ENCODE measurements at regions not wholly inside any gene's neighbourhood (a gene's known extent, or its start where the extent isn't known, plus 50 kb on each side); places are given as distances from the start of the nearest gene placed in this dataset.
"Not testable (repeated sequence)": the region's sequence is repeated elsewhere in the genome, so short reads cannot be mapped to it uniquely, and the experiment has no call there.

- no peak for DNase-seq (ENCODE audit: low spot score)
Observed at GRCh38 chr22:25281675-25282345, 62.4 kb downstream of the CRYBB2 start.

- peak; percentile 20 for DNase-seq (ENCODE audit: low spot score)
Observed at GRCh38 chr22:25282346-25282670, 62.9 kb downstream of the CRYBB2 start.

DNA sequence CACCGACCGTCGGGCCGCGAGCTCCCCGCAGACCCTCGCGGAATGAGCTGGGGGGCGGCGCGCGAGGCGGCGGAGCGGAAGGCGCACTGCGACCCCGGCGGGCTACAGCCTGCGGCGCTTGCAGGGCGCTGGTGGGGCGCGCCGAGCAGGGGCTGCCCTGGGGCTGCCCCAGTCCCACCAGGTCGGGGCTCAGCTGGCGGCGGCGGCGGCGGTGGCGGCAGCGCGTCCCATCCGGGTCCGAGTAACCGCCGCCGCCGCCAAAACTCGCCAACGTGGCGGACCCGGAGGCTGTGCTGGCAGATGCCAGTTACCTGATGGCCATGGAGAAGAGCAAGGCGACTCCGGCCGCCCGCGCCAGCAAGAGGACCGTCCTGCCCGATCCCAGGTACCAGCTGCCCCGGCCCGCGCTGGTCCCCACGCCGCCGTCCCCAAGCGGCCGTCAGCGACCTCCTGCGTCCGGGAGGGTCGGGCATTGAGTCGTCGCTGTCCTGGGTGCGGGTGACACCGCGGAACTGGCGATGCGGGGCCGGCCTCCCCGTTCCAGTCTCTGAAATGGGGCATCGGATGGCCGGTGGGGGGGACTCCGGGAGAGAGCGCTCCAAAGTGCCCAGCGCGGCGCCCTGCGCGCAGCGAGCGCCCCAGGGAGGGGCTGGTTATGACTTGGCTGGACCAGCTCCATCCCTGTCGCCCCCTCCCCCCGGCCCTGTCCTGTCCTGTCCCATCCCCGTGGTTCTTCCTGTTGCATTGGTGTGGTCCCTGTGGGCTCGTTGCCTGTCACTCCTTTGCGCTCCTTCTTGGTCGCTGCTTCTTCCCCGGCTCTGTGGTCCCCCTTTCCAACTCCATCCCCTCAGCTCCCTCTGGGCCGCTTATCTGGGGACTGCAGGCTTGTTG lies 63.5 kb downstream of the CRYBB2 start:
- peak; percentile 17 for DNase-seq (ENCODE audit: low spot score)

GRCh38 chr22:25288481-25288880 lies 69.0 kb downstream of the CRYBB2 start:
- not testable (repeated sequence) for DNase-seq (ENCODE audit: low spot score)

GRCh38 chr22:25301912-25302311 lies 82.5 kb downstream of the CRYBB2 start:
- not testable (repeated sequence) for DNase-seq (ENCODE audit: low spot score)

GRCh38 chr22:25309586-25309985 lies 90.1 kb downstream of the CRYBB2 start:
- DNase-seq (ENCODE audit: low spot score), result not testable (repeated sequence)

GRCh38 chr22:25311924-25312323 lies 92.5 kb downstream of the CRYBB2 start:
- not testable (repeated sequence) for DNase-seq (ENCODE audit: low spot score)

DNA sequence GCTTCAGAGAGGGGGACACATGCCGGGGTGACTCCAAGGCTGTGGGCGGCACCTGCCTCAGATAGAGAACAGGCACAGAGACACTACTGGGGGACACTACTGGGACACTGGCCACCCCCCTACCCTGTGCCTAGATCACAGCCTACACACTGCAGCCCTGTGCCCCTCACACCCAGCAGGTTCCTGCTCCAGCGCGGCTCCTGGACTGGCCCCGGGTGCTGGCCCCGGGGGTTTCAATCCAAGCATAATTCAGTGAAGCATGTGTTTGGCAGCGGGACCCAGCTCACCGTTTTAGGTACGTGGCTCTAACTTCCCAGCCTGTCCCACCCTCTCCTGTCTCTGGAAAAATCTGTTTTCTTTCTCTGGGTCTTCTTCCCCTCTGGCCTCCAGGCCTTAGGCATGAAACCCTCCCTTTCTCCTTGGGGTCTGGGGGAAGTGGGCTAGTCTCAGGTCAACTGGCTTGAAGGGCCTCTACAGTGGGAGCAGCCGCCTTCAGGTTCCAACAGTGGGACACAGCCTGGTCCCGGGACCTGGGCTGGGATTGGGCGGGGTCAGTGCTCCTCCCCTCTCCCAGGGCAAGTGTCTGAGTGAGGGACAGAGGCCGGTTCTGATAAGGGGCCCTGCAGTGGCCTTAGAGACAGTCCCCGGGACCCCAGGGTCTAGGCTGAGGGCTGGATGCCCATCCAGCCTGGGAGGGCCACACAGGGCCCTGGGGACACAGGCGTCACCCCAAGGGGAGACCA lies 98.8 kb downstream of the CRYBB2 start:
- DNase-seq (ENCODE audit: low spot score), result no peak

- DNase-seq (ENCODE audit: low spot score), result no peak
Observed at GRCh38 chr22:25327018-25327755, 107.7 kb downstream of the CRYBB2 start.

- DNase-seq (ENCODE audit: low spot score), result no peak
Observed at GRCh38 chr22:25331050-25331449, 111.6 kb downstream of the CRYBB2 start.

- not testable (repeated sequence) for DNase-seq (ENCODE audit: low spot score)
Observed at GRCh38 chr22:25331911-25332310, 112.5 kb downstream of the CRYBB2 start.

- no peak for DNase-seq (ENCODE audit: low spot score)
Observed at GRCh38 chr22:25332386-25332785, 112.9 kb downstream of the CRYBB2 start.

GRCh38 chr22:25334162-25334490 lies 114.7 kb downstream of the CRYBB2 start:
- DNase-seq (ENCODE audit: low spot score), result peak; percentile 18

DNA sequence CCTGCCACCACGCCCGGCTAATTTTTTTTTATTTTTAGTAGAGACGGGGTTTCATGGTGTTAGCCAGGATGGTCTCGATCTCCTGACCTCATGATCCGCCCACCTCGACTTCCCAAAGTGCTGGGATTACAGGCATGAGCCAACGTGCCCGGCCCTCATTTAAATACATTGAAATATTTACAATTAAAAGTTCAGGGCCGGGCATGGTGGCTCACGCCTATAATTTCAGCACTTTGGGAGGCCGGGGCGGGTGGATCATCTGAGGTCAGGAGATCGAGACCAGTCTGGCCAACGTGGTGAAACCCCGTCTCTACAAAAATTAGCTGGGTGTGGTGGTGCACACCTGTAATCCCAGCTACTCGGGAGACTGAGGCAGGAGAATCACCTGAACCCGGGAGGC lies 115.2 kb downstream of the CRYBB2 start:
- DNase-seq (ENCODE audit: low spot score), result not testable (repeated sequence)

DNA sequence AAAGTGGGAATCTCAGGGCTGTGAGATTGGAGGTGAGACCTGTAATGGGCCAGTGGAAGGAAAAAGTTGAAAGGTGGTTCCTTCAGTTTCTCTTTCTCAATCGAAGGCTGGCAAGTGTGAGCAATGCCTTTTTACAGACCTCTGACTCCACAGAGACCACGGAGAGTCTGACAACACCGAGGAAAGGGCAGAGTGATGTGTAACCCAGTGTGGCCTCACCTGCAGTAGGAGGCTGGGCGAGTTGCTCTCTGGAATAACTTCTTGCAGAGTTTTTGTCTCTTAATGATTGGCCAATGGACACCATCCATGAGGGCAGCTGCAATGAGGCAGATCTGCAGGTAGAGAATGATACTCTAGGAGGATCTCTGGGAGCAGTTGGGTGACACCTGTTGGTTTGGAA lies 115.8 kb downstream of the CRYBB2 start:
- DNase-seq (ENCODE audit: low spot score), result not testable (repeated sequence)

DNA sequence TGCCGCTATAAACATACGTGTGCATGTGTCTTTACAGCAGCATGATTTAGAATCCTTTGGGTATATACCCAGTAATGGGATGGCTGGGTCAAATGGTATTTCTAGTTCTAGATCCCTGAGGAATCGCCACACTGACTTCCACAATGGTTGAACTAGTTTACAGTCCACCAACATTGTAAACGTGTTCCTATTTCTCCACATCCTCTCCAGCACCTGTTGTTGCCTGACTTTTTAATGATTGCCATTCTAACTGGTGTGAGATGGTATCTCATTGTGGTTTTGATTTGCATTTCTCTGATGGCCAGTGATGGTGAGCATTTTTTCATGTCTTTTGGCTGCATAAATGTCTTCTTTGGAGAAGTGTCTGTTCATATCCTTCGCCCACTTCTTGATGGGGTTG lies 121.1 kb downstream of the CRYBB2 start:
- not testable (repeated sequence) for DNase-seq (ENCODE audit: low spot score)

- not testable (repeated sequence) for DNase-seq (ENCODE audit: low spot score)
Observed at GRCh38 chr22:25344366-25344765, 124.9 kb downstream of the CRYBB2 start.

DNA sequence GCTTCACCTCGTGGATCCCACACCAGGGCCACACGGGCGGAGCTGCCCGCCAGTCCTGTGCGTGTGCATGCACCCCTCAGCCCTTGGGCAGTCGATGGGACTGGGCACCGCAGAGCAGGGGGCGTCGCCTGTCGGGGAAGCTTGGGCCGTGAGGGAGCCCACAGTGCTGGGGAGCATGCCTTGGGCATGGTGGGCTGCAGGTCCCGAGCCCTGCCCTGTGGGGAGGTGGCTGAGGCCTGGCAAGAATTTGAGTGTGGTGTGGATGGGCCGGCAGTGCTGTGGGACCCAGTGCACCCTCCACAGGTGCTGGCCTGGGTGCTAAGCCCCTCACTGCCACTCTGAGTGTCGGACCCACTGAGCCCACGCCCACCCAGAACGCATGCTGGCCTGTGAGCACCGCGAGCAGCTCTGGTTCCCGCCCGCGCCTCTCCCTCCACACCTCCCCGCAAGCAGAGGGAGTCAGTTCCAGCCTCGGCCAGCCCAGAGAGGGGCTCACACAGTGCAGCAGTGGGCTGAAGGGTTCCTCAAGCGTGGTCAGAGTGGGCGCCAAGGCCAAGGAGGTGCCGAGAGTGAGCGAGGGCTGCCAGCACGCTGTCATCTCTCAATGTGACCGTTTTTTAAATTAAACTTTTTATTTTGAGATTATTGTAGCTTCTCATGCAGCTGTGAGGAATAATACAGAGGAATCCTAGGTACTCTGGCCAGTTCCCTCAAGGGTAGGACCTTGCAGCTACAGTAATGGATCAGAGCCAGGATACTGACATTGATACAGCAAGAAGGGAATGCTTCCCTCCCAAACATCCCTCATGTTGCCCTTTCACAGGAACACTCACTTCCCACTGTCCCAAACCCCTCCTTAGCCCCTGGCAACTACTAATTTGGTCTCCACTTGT lies 127.7 kb downstream of the CRYBB2 start:
- DNase-seq (ENCODE audit: low spot score), result no peak

DNA sequence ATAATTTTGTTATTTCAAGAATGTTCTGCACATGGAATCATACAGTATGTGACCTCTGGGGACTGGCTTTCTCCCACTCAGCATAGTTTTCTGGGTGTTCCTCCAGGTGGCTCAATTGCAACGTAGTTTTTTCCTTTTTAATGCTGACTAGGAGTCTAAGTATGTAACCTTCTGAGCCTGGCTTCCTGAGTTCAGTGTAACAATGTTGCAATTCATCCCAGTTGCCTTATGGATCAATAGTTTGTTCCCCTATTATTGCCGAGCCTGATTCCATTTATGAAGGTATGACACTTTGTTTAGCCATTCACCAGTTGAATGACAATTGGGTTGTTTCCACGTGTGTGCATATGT lies 128.3 kb downstream of the CRYBB2 start:
- DNase-seq (ENCODE audit: low spot score), result no peak

- no peak for DNase-seq (ENCODE audit: low spot score)
Observed at GRCh38 chr22:25348391-25348790, 129.0 kb downstream of the CRYBB2 start.

GRCh38 chr22:25348996-25349395 lies 129.6 kb downstream of the CRYBB2 start:
- DNase-seq (ENCODE audit: low spot score), result not testable (repeated sequence)

Data from germinal center (tissue), 1 donor.